ENCODE measurements at regions not wholly inside any gene's neighbourhood (a gene's known extent, or its start where the extent isn't known, plus 50 kb on each side); places are given as distances from the start of the nearest gene placed in this dataset.
"Not testable (repeated sequence)": the region's sequence is repeated elsewhere in the genome, so short reads cannot be mapped to it uniquely, and the experiment has no call there.

GRCh38 chrX:46216406-46216805, 328.8 kb downstream of the ZNF674 start:
- Histone ChIP-seq H3K36me3 (ENCODE audit: control insufficient read depth, insufficient read depth, low read length) (no peaks in the 10 kb centered on the region), H3K4me3 (ENCODE audit: insufficient read depth, low read depth, low read length, poor library complexity, severe bottlenecking) (no peak overlapping the region), H3K4me1 (ENCODE audit: control insufficient read depth, insufficient read depth, low read length, poor library complexity, severe bottlenecking) (no peaks in the 10 kb centered on the region), H3K9me3 (ENCODE audit: control insufficient read depth, low read length) (no peaks in the 10 kb centered on the region), H3K27me3 (replicated peaks; ENCODE audit: control insufficient read depth, insufficient read depth, low read length, poor library complexity, severe bottlenecking) (no peaks in the 10 kb centered on the region), H3K27ac (ENCODE audit: insufficient read depth, low read length, poor library complexity, severe bottlenecking) (no peak overlapping the region)
- DNase-seq = no peak

DNA sequence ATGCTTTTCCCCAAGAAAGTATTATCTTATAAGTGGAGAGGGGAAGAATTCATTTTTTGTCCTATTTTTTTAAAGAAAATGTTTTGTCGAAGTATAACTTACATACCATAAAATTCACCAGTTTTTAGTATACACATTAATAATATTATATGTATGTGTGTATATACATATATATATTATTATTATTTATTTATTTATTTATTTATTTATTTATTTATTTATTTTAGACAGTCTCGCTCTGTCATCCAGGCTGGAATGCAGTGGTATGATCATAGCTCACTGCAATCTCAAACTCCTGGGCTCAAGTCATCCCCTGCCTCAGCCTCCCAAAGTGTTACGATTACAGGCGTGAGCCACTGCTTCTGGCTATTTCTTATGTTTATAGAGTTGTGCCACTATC, 334.1 kb downstream of the ZNF674 start:
- Histone ChIP-seq H3K36me3 (ENCODE audit: control insufficient read depth, insufficient read depth, low read length) (no peaks in the 10 kb centered on the region), H3K27ac (ENCODE audit: insufficient read depth, low read length, poor library complexity, severe bottlenecking) (no peak overlapping the region), H3K4me1 (ENCODE audit: control insufficient read depth, insufficient read depth, low read length, poor library complexity, severe bottlenecking) (no peaks in the 10 kb centered on the region), H3K4me3 (ENCODE audit: insufficient read depth, low read depth, low read length, poor library complexity, severe bottlenecking) (no peak overlapping the region), H3K27me3 (replicated peaks; ENCODE audit: control insufficient read depth, insufficient read depth, low read length, poor library complexity, severe bottlenecking) (no peaks in the 10 kb centered on the region), H3K9me3 (ENCODE audit: control insufficient read depth, low read length) (no peaks in the 10 kb centered on the region)
- no peak for DNase-seq

- H3K27ac ChIP-seq (ENCODE audit: insufficient read depth, low read length, poor library complexity, severe bottlenecking) = no peak overlapping the region
- H3K4me3 ChIP-seq (ENCODE audit: insufficient read depth, low read depth, low read length, poor library complexity, severe bottlenecking) = no peak overlapping the region
- no peaks in the 10 kb centered on the region for H3K9me3 ChIP-seq (ENCODE audit: control insufficient read depth, low read length)
- no peaks in the 10 kb centered on the region for H3K36me3 ChIP-seq (ENCODE audit: control insufficient read depth, insufficient read depth, low read length)
- H3K27me3 ChIP-seq (replicated peaks; ENCODE audit: control insufficient read depth, insufficient read depth, low read length, poor library complexity, severe bottlenecking) = no peaks in the 10 kb centered on the region
- no peak for DNase-seq
- no peaks in the 10 kb centered on the region for H3K4me1 ChIP-seq (ENCODE audit: control insufficient read depth, insufficient read depth, low read length, poor library complexity, severe bottlenecking)
Observed at GRCh38 chrX:46209768-46210167, 335.5 kb downstream of the ZNF674 start.

DNA sequence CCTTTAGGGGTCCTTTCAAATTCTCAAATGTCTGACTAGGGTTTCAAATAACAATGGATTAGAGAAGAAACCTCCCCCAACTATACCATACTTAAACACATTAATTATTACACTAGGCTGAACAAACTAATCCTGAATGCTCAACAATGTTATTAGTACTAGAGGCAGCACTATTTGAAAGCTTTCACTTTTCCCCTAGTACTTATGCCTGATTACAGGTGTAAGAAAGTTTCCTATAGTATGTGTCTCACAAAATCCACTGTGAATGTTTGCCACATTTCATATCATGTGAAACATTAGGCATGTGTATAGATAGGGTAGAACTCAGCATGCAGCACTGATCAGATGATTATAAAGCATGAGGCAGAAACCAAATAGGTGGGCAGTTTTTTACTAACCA, 336.2 kb downstream of the ZNF674 start:
- H3K36me3 ChIP-seq (ENCODE audit: control insufficient read depth, insufficient read depth, low read length) = no peaks in the 10 kb centered on the region
- no peak overlapping the region for H3K4me3 ChIP-seq (ENCODE audit: insufficient read depth, low read depth, low read length, poor library complexity, severe bottlenecking)
- H3K4me1 ChIP-seq (ENCODE audit: control insufficient read depth, insufficient read depth, low read length, poor library complexity, severe bottlenecking) = no peaks in the 10 kb centered on the region
- no peaks in the 10 kb centered on the region for H3K9me3 ChIP-seq (ENCODE audit: control insufficient read depth, low read length)
- no peak overlapping the region for H3K27ac ChIP-seq (ENCODE audit: insufficient read depth, low read length, poor library complexity, severe bottlenecking)
- H3K27me3 ChIP-seq (replicated peaks; ENCODE audit: control insufficient read depth, insufficient read depth, low read length, poor library complexity, severe bottlenecking) = no peaks in the 10 kb centered on the region
- DNase-seq = no peak

- Histone ChIP-seq H3K27me3 (replicated peaks; ENCODE audit: control insufficient read depth, insufficient read depth, low read length, poor library complexity, severe bottlenecking) (no peaks in the 10 kb centered on the region), H3K4me3 (ENCODE audit: insufficient read depth, low read depth, low read length, poor library complexity, severe bottlenecking) (no peak overlapping the region), H3K36me3 (ENCODE audit: control insufficient read depth, insufficient read depth, low read length) (no peaks in the 10 kb centered on the region), H3K9me3 (ENCODE audit: control insufficient read depth, low read length) (no peaks in the 10 kb centered on the region), H3K4me1 (ENCODE audit: control insufficient read depth, insufficient read depth, low read length, poor library complexity, severe bottlenecking) (no peaks in the 10 kb centered on the region), H3K27ac (ENCODE audit: insufficient read depth, low read length, poor library complexity, severe bottlenecking) (no peak overlapping the region)
- DNase-seq = no peak
Observed at GRCh38 chrX:46208225-46208854, 336.9 kb downstream of the ZNF674 start.

DNA sequence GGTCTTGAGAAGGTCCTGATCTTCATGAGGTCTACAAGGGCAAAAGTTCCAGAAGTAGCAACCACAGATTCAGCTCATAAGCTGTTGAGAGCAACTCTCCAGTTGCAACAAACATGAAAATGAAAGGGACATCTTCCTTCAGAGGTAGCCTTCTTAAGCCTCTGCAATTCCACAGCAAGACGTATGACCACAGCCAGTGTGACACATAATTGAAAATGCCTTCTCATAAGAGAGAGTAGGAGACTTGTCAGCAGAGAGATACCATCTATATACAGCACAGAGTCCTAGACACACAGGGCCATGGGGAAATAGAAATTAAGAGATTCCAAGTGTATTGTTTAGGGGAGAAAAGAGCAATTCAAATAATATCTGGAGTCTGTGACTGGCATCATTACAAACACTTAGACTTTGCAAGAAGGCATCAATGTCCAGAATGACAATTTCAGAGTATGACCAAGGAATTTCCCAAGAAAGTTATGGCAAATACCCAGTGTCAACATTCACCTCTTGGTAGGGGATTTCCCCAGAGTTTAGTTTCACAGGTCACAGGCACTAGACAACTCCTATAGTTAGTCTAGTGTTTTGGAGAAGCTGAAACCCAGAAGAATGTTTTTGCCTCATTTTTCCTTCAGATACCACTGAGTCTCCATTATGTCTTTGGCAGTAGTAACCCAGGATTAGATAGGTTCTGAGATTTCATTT, 340.3 kb downstream of the ZNF674 start:
- no peaks in the 10 kb centered on the region for H3K36me3 ChIP-seq (ENCODE audit: control insufficient read depth, insufficient read depth, low read length)
- H3K27me3 ChIP-seq (replicated peaks; ENCODE audit: control insufficient read depth, insufficient read depth, low read length, poor library complexity, severe bottlenecking) = no peaks in the 10 kb centered on the region
- H3K4me3 ChIP-seq (ENCODE audit: insufficient read depth, low read depth, low read length, poor library complexity, severe bottlenecking) = no peak overlapping the region
- H3K9me3 ChIP-seq (ENCODE audit: control insufficient read depth, low read length) = no peaks in the 10 kb centered on the region
- no peak overlapping the region for H3K27ac ChIP-seq (ENCODE audit: insufficient read depth, low read length, poor library complexity, severe bottlenecking)
- no peak for DNase-seq
- no peaks in the 10 kb centered on the region for H3K4me1 ChIP-seq (ENCODE audit: control insufficient read depth, insufficient read depth, low read length, poor library complexity, severe bottlenecking)

DNA sequence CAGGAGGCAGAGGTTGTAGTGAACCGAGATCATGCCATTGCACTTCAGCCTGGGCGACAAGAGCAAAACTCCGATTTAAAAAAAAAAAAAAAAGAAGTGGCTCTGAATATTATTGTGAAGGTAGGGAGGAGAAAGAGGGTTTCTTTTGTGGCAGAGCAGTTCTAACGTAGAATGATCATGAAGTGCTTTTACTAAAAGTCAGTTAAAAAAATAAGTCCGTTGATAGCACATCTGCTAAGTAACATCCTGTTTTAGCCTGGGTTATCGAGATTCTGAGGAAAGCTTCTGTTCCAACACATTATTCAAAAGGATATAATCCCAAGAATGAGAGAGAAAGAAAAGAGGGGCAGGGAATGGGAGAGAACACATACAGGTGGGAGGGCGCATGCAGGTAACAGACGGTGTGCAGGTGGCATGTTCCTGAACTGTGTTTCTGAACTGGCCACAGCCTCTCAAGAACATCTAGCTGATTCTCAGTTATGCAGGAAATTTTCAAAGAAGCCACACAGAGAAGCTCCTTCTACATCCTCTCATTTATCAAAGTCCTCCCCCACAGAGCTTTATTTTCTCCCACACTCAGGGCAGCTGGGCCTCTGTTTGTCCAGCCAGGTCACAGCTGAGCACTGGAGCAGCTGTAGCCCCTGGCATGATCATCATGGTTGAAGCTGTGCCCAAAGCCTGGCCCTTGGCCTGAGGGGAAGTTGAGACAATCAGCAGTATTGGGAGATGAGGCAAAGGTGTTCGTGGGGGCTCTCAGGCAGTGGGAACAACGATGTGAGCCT, 342.3 kb downstream of the ZNF674 start:
- H3K9me3 ChIP-seq (ENCODE audit: control insufficient read depth, low read length) = no peaks in the 10 kb centered on the region
- DNase-seq = no peak
- no peaks in the 10 kb centered on the region for H3K36me3 ChIP-seq (ENCODE audit: control insufficient read depth, insufficient read depth, low read length)
- no peaks in the 10 kb centered on the region for H3K27me3 ChIP-seq (replicated peaks; ENCODE audit: control insufficient read depth, insufficient read depth, low read length, poor library complexity, severe bottlenecking)
- no peak overlapping the region for H3K27ac ChIP-seq (ENCODE audit: insufficient read depth, low read length, poor library complexity, severe bottlenecking)
- no peaks in the 10 kb centered on the region for H3K4me1 ChIP-seq (ENCODE audit: control insufficient read depth, insufficient read depth, low read length, poor library complexity, severe bottlenecking)
- no peak overlapping the region for H3K4me3 ChIP-seq (ENCODE audit: insufficient read depth, low read depth, low read length, poor library complexity, severe bottlenecking)

DNA sequence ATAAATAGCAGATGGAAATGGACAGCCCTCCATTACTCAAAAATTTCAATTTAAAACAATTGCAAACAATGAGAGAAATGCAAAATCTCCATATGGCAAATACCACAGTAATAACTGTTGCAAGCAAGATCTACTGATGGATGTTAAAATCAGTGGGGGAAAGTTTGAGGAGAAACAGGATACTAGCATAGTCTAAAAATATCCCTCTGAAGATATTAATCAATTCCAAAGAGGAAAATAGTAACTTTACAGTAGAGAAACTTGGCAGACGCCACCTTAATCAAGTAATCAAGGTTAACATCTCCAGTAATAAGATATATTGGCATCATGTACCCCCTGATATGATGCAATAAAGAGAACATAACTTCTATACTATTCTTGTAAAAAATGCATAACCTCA, 344.8 kb downstream of the ZNF674 start:
- no peaks in the 10 kb centered on the region for H3K36me3 ChIP-seq (ENCODE audit: control insufficient read depth, insufficient read depth, low read length)
- H3K9me3 ChIP-seq (ENCODE audit: control insufficient read depth, low read length) = no peaks in the 10 kb centered on the region
- no peak for DNase-seq
- H3K4me1 ChIP-seq (ENCODE audit: control insufficient read depth, insufficient read depth, low read length, poor library complexity, severe bottlenecking) = no peaks in the 10 kb centered on the region
- H3K4me3 ChIP-seq (ENCODE audit: insufficient read depth, low read depth, low read length, poor library complexity, severe bottlenecking) = no peak overlapping the region
- no peaks in the 10 kb centered on the region for H3K27me3 ChIP-seq (replicated peaks; ENCODE audit: control insufficient read depth, insufficient read depth, low read length, poor library complexity, severe bottlenecking)
- H3K27ac ChIP-seq (ENCODE audit: insufficient read depth, low read length, poor library complexity, severe bottlenecking) = no peak overlapping the region

DNA sequence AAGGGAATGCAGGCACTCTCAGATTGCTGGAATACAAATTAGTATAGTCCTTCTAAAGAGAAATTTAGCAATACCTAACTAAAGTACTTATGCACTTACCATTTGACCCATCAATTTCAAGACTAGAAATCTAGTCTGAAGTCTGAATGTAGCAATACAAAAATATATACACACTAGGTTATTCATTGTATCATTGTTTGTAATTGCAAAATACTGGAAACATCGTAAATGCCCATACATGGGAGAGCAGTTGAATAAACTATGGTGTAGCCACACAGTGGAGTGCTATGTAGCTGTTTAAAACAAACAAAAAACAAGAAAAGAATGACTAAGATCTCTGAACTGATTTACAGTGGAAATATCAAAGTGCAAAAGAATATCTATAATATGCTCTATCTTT, 346.4 kb downstream of the ZNF674 start:
- DNase-seq = no peak
- no peak overlapping the region for H3K4me3 ChIP-seq (ENCODE audit: insufficient read depth, low read depth, low read length, poor library complexity, severe bottlenecking)
- H3K27me3 ChIP-seq (replicated peaks; ENCODE audit: control insufficient read depth, insufficient read depth, low read length, poor library complexity, severe bottlenecking) = no peaks in the 10 kb centered on the region
- H3K9me3 ChIP-seq (ENCODE audit: control insufficient read depth, low read length) = no peaks in the 10 kb centered on the region
- no peaks in the 10 kb centered on the region for H3K36me3 ChIP-seq (ENCODE audit: control insufficient read depth, insufficient read depth, low read length)
- H3K27ac ChIP-seq (ENCODE audit: insufficient read depth, low read length, poor library complexity, severe bottlenecking) = no peak overlapping the region
- H3K4me1 ChIP-seq (ENCODE audit: control insufficient read depth, insufficient read depth, low read length, poor library complexity, severe bottlenecking) = no peaks in the 10 kb centered on the region

GRCh38 chrX:46186811-46187106, 358.5 kb downstream of the ZNF674 start:
- not testable (repeated sequence) for H3K27me3 ChIP-seq (replicated peaks; ENCODE audit: control insufficient read depth, insufficient read depth, low read length, poor library complexity, severe bottlenecking); H3K27ac ChIP-seq (ENCODE audit: insufficient read depth, low read length, poor library complexity, severe bottlenecking); H3K4me1 ChIP-seq (ENCODE audit: control insufficient read depth, insufficient read depth, low read length, poor library complexity, severe bottlenecking)

More at GRCh38 chrX:46186811-46187106, 358.5 kb downstream of the ZNF674 start:
- H3K36me3 ChIP-seq (ENCODE audit: control insufficient read depth, insufficient read depth, low read length); H3K9me3 ChIP-seq (ENCODE audit: control insufficient read depth, low read length); DNase-seq; H3K4me3 ChIP-seq (ENCODE audit: insufficient read depth, low read depth, low read length, poor library complexity, severe bottlenecking): not testable (repeated sequence)

All from effector memory CD4-positive, alpha-beta T cell (primary cell).